PC-9 (cell line): ENCODE measurements at regions not wholly inside any gene's neighbourhood (a gene's known extent, or its start where the extent isn't known, plus 50 kb on each side); places are given as distances from the start of the nearest gene placed in this dataset.

Experiments
- EZH2 ChIP-seq: fragments of 200-600 bp; sonication (generic); IDR thresholded peaks from 2 replicates; pipeline ENCODE4 v1.8.0; 2017; ENCODE audit warnings: antibody characterized with exemption, low read depth
- TF ChIP-seq, protein P1 (sequence below): fragments of 200-600 bp; sonication (generic); conservative IDR thresholded peaks from 2 replicates; pipeline ENCODE4 v1.6.1; 2017; ENCODE audit warnings: mixed run types, antibody characterized with exemption, mild to moderate bottlenecking, moderate library complexity

DNA sequence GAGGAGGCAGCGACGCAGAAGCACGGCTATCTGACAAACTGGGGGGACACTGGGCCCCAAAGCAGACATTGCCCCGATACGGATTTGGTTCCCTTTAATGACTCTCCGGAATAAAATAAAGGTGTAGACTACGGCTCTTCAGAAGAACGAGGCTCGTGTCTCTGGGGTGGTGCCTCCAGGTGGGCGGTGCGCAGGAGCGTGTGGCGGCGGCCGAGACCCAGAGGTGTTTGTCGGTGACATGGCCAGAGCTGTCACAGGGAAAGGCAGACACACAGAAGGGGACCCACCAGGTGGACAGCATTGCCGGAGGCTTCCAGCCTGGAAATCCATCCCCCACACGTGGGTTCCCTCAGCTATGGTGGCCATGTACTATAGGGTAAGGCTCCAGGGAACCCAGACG is 366.0 kb downstream of the BRD1 start:
- TF ChIP-seq, protein P1, sequence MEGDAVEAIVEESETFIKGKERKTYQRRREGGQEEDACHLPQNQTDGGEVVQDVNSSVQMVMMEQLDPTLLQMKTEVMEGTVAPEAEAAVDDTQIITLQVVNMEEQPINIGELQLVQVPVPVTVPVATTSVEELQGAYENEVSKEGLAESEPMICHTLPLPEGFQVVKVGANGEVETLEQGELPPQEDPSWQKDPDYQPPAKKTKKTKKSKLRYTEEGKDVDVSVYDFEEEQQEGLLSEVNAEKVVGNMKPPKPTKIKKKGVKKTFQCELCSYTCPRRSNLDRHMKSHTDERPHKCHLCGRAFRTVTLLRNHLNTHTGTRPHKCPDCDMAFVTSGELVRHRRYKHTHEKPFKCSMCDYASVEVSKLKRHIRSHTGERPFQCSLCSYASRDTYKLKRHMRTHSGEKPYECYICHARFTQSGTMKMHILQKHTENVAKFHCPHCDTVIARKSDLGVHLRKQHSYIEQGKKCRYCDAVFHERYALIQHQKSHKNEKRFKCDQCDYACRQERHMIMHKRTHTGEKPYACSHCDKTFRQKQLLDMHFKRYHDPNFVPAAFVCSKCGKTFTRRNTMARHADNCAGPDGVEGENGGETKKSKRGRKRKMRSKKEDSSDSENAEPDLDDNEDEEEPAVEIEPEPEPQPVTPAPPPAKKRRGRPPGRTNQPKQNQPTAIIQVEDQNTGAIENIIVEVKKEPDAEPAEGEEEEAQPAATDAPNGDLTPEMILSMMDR: no peak
- TF ChIP-seq EZH2: no peak
